Fibroblast of gingiva (primary cell): ENCODE measurements at regions not wholly inside any gene's neighbourhood (a gene's known extent, or its start where the extent isn't known, plus 50 kb on each side); places are given as distances from the start of the nearest gene placed in this dataset.
"Not testable (repeated sequence)": the region's sequence is repeated elsewhere in the genome, so short reads cannot be mapped to it uniquely, and the experiment has no call there.

ENCODE experiments used
- DNase-seq: peaks from one replicate; pipeline ENCODE4 v3.0.0-alpha.2; 2011; ENCODE audit warnings: low read depth

- DNase-seq: no peak
Observed at GRCh38 chr6:132045877-132046276, 94.7 kb upstream of the CCN2 start.

DNA sequence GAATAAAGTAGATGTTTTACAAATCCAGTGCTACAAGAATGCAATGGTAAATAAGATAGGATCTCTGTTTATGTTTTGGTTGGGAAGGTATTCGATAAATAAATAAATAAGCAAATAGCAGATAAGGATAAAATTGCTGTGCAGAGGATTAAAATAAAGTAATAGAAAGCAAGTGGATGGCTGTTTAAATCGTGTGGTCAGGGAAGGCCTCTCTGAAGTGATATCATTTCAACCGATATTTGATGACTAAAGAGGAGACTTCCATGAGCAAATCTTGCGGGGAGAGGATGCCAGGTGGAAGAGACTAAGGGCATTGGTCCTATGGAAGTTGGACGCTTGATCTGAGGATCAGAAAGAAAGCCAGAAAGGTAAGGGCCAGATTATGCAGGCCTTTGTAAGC lies 92.0 kb upstream of the CCN2 start:
- DNase-seq: no peak

DNA sequence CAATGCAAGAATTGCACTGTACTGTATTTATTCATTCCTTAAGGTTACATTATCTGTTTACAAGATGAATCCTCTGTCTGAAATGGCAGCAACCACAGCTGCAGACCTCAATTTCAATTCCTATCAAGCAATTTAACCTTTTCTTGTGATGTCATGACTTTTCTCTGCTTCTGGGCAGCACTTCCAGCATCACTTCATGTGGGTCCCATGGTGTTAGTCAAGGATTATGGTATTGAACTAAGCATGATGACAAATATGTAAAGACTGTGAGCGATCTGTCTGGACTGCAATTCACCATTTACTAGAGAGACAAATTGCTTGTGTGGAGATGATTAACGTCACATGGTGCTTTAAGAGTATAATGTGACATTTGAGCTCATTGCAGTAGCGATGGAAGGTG lies 90.5 kb upstream of the CCN2 start:
- DNase-seq: no peak

DNA sequence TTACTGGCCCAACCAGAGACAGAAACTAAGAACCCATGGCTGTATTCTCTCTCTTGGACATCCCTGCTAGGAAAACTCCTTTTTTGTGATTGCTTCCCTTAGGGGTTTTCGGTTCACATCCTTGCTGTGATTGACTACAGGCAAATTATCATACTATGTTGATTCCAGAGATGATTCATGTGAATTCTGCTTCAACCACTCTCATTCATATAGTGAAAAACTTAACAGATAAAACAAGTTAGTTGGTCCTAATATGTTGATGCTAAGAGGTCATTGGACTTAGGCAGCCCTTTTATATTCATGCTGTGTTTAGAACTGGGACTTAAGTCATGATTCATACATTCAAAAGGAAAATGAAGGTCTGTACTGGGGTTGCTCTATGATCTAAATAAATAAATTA lies 76.9 kb upstream of the CCN2 start:
- no peak for DNase-seq

DNA sequence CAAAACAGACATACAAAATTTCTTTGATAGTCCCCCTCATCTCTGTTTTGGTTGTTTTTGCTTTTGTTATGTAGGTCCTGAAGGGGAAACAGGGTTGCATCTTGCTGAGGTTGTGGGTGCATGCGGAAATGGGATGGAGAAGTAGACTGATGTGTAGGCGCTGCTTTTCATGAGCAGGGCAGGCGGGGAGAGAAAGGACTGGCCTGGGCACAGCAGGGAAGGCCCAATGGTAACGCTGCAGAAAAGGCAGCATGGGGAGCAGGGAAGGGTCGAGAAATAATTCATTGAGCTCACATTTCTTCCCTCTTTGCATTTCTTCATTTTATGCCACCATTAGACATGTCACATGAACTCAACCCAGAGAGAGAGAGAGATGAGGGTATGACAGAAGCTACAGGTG lies 74.3 kb upstream of the CCN2 start:
- DNase-seq: no peak

DNA sequence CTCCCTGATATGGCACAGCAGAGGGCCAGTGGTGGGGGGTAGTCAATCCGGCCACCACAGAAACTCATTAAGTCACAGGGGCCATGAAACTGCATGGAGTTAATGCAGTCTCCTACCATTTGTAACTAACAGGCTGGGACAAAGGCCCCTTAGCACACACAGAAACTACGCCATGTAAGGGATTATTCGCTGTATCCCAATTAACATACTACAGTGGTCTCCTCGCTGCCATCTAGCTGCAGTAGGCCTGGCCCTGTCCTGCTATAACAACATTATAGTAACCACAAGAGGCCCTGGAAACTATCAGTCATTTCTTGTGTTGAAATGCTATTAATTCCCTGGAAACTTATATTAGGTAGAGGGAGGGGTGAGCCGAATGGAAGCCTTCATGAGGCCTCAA lies 72.3 kb upstream of the CCN2 start:
- DNase-seq: no peak

DNA sequence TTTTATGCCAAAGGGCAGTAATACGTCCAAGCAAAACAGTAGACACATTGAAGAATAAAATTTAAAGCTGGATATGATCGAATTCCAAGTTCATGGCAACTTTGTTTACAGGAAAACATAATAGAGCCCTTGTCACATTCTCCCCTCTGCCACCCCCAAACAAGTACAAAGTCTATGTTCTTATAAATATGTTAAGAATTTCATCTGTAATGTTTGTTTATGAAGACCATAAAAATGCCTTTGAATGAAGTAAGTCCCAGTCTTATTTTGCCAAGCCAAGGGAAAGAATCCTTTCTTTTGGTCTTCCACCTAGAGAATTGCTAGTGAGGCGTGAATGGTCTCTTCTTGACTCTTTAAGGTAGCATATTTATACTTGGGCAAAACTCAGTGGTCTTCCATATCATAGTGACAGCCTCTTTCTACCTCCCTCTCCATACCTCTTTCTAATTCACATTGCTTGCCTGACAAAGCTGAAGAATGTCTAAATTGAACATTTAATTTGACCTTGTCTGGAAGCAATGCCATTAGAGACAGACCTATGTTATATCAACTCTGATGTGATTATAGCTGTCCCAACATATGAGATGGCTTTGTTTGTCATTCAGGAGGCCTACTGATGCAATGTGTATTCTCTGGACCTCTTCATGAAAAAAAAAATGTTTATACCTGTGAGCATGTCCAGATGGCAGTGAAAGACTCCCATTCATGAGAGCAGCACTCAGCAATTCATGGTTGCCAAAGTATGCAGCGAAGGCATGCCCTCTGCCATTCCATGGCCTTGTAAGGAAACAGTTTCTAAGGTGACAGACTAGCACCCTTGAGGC lies 70.6 kb upstream of the CCN2 start:
- DNase-seq: no peak

DNA sequence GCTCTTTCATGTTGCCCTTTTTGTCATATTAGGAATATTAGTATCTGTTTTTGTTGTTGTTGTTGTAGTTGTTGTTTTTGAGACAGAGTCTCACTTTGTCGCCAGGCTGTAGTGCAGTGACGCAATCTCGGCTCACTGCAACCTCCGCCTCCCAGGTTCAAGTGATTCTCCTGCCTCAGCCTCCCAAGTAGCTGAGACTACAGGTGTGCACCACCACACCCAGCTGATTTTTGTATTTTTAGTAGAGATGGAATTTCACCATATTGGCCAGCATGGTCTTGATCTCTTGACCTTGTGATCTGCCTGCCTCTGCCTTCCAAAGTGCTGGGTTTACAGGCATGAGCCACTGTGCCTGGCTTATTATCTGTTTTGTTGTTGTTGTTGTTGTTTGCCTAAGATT lies 69.7 kb upstream of the CCN2 start:
- DNase-seq: not testable (repeated sequence)

DNA sequence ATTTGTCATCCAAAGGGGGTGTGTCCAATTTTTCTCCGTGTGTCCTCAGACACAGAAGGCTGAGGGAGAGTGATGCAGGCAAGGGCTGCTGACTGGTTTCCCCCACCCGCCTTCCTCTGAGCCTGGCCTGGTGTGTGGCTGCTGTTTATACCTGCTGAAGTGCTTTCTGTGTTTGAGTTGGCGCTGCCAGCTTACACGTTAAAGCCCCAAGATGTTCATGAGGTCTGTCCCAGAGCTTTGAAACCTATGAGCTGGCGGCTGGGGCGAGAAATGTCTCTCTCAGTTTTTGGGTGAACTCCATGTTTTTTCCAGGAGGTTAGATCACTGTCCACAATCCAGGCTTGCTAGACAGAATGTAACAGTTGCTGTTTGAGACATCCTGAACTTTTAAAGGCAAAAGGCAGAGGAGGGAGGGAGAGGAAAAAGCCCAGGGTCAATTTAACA lies 69.0 kb upstream of the CCN2 start:
- peak; percentile 30 for DNase-seq

GRCh38 chr6:132019586-132019985 lies 68.4 kb upstream of the CCN2 start:
- no peak for DNase-seq

- no peak for DNase-seq
Observed at GRCh38 chr6:132017942-132018341, 66.8 kb upstream of the CCN2 start.

- DNase-seq: no peak
Observed at GRCh38 chr6:132016396-132016795, 65.2 kb upstream of the CCN2 start.

DNA sequence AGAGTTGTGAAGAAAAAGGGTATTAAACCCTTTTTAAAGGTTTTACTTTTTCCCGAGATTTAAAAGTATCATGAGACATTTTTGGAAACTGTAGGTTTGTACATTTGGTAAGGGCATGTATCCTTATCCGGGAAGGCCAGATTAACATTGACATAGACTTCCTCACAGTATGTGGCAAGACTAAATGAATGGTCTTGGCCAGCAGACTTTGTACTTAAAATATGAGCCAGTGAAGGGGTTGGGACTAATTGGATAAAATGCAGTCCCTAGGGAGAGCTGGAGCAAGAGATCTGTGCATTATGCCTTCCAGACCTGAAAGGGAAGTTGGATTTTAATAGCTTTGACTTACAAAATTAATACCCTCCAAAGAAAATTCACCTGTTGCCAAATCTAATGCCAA lies 60.4 kb upstream of the CCN2 start:
- peak; percentile 98 for DNase-seq

GRCh38 chr6:132009175-132009574 lies 58.0 kb upstream of the CCN2 start:
- DNase-seq: no peak

DNA sequence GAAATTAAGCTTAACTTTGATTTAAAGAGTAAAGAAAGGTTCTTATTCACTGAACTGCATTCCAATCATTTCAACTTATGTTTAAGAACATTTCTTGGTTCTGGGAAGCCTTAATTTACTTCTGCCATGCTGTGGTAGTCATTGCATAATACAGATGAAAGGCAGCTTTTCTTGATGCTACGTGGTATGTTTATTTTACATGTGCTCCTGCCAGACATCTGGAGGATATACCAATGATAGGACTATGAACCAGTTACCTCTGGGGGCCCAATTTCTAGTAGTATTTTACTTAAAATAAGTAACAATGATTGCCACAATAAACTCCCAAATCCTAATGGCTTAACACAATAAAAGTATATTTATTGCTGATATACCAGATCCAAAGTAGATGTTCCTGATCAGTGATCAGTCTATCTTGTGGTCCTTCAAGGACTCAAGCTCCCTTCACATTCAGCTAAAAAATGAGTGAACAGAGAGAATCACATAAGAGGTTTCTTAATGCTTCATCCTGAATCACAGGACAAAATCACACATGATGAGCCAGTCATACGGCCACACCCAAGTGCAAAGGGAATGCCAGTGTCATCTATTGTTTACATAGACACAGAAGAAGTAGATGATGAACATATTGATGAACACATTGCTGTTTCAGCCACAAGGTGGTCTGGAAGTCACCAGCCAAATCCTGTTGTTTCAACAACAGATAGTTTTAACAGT lies 56.5 kb upstream of the CCN2 start:
- peak; percentile 87 for DNase-seq

GRCh38 chr6:132005178-132005577 lies 54.0 kb upstream of the CCN2 start:
- DNase-seq: no peak

DNA sequence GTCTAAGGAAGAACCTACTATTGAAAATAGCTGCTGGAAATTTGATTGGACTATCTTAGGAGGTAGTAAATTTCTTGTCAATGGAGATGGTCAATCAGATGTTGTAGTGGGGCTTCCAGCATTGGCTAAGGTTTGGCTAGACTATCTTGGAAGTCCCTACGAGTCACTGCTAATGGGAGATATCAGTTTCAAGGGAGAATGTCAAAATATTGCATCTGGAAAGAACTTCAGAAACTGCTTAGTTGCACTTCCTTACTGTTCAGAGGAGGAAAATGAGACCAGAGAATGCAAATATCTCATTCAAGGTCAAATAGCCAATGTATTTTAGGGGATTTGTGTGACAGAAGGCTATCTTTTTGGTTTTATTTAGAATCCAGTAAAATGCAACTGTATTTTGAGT lies 53.5 kb upstream of the CCN2 start:
- DNase-seq: peak; percentile 43

DNA sequence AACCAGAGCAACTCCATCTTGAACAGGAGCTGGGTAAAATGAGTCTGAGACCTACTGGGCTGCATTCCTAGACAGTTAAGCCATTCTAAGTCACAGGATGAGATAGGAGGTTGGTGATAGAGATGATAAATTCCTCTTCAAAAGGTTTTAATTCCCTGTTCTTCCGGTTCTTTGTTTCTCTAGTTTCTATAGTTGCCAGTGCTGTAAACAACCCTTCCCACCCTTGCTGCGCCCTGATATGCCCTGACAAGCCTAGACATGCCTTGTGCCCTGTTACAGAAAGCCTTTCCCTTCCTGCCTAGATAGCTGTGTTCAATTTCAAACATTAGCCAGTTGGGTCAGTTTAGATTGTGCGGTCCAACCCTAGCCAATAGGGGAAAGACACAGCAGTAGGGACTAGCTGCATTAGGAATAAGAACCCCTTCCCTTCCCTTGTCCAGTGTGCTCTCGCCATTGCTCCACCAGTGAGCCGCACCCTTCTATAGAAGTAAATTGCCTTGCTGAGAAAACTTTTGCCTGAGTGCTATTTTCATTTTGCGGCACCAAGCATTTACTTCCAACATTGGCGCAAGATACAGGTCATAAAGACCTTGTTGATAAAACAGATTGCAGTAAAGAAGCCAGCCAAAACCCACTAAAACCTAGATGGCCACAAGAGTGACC lies 52.5 kb upstream of the CCN2 start:
- no peak for DNase-seq
